Neural progenitor cell (in vitro differentiated cells): ENCODE measurements at regions not wholly inside any gene's neighbourhood (a gene's known extent, or its start where the extent isn't known, plus 50 kb on each side); places are given as distances from the start of the nearest gene placed in this dataset.

Experiments
- CTCF ChIP-seq: fragments of 200-600 bp; sonication (generic); IDR thresholded peaks from 2 replicates; pipeline ENCODE4 v1.5.1; 2017; ENCODE audit warnings: antibody characterized with exemption, mild to moderate bottlenecking
- EZH2 ChIP-seq: fragments of 200-600 bp; sonication (generic); IDR thresholded peaks from 2 replicates; pipeline ENCODE4 v1.6.1; 2017; ENCODE audit warnings: antibody characterized with exemption, mild to moderate bottlenecking, moderate library complexity
- EZH2phosphoT487 ChIP-seq: fragments of 200-600 bp; sonication (generic); IDR thresholded peaks from 2 replicates; pipeline ENCODE4 v1.6.1; 2017; ENCODE audit warnings: antibody characterized with exemption

GRCh38 chr20:24097506-24098245 is 109.1 kb upstream of the GGTLC1 start:
- TF ChIP-seq EZH2 (no peak), CTCF (no peak), EZH2phosphoT487 (no peak)
